Retinal pigment epithelial cell (primary cell): ENCODE measurements at regions not wholly inside any gene's neighbourhood (a gene's known extent, or its start where the extent isn't known, plus 50 kb on each side); places are given as distances from the start of the nearest gene placed in this dataset.

Experiments
- DNase-seq: peaks from one replicate; pipeline ENCODE4 v3.0.0-alpha.2; 2010; ENCODE audit warnings: low read depth
- H3K4me3 ChIP-seq: 2 replicates; pipeline ENCODE4 v1.5.1; 2011; ENCODE audit warnings: mild to moderate bottlenecking, low read length, control low read depth, moderate library complexity
- CTCF ChIP-seq: conservative IDR thresholded peaks from 2 replicates; pipeline ENCODE4 v1.5.1; 2011; ENCODE audit warnings: low read depth, low read length, control low read depth, inconsistent platforms

- no peak for DNase-seq
- no peak overlapping the region for H3K4me3 ChIP-seq
- no peak for TF ChIP-seq CTCF
These were observed 408.7 kb upstream of the TCF4 start for GRCh38 chr18:55996717-55997116.

- H3K4me3 ChIP-seq = no peak overlapping the region
- TF ChIP-seq CTCF = no peak
- no peak for DNase-seq
These were observed 402.2 kb upstream of the TCF4 start for GRCh38 chr18:55990186-55990585.

GRCh38 chr18:55988537-55988936 is 400.5 kb upstream of the TCF4 start:
- peak; percentile 79 for DNase-seq
- no peak for TF ChIP-seq CTCF
- H3K4me3 ChIP-seq = no peak overlapping the region

- H3K4me3 ChIP-seq = no peak overlapping the region
- no peak for DNase-seq
- no peak for TF ChIP-seq CTCF
These were observed 395.4 kb upstream of the TCF4 start for GRCh38 chr18:55983433-55983832.

DNA sequence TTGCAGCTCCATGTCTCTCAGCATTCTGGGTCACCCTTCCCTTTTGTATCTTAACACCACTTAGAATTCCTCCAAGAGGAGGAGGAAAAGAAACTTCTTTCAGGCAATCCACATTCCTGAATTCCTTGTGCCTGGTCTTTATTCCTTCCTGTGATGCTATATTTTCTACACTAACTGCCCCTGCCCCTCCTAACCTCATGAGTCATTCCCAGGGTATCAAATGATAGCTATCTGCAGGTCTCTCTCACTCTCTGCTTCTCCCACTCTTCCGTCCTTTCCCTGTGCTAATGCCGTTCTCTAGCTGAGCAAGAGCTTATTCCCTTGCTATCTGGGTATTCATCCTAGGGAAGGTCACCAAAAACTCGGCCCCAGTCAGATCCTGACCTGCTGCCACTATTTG is 395.0 kb upstream of the TCF4 start:
- TF ChIP-seq CTCF = no peak
- H3K4me3 ChIP-seq = no peak overlapping the region
- DNase-seq = no peak

- no peak for DNase-seq
- no peak overlapping the region for H3K4me3 ChIP-seq
- no peak for TF ChIP-seq CTCF
These were observed 393.9 kb upstream of the TCF4 start for GRCh38 chr18:55981712-55982475.

- TF ChIP-seq CTCF = no peak
- no peak for DNase-seq
- no peak overlapping the region for H3K4me3 ChIP-seq
These were observed 386.5 kb upstream of the TCF4 start for GRCh38 chr18:55974521-55974920.
